ENCODE measurements at regions not wholly inside any gene's neighbourhood (a gene's known extent, or its start where the extent isn't known, plus 50 kb on each side); places are given as distances from the start of the nearest gene placed in this dataset.

DNA sequence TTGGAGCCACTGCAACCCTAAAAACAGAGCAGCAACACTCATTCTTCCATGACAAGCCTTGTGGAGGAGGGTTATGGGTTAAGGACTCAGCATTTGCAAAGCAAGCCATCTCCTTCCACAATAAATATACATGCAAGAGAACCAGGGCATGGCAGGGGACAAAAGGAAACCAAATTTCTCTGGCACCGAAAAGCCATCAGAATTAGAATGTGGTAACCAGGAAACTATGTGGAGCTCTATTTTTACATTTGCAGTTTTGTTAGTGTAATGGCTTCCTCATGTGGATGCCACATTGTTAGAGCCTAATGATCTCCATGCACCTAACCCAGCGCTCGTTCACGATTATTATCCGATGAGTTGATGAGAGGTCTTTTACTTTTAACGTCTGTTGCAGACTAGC lies 91.7 kb downstream of the NAV1 start:
- TF ChIP-seq, protein P1, sequence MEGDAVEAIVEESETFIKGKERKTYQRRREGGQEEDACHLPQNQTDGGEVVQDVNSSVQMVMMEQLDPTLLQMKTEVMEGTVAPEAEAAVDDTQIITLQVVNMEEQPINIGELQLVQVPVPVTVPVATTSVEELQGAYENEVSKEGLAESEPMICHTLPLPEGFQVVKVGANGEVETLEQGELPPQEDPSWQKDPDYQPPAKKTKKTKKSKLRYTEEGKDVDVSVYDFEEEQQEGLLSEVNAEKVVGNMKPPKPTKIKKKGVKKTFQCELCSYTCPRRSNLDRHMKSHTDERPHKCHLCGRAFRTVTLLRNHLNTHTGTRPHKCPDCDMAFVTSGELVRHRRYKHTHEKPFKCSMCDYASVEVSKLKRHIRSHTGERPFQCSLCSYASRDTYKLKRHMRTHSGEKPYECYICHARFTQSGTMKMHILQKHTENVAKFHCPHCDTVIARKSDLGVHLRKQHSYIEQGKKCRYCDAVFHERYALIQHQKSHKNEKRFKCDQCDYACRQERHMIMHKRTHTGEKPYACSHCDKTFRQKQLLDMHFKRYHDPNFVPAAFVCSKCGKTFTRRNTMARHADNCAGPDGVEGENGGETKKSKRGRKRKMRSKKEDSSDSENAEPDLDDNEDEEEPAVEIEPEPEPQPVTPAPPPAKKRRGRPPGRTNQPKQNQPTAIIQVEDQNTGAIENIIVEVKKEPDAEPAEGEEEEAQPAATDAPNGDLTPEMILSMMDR (IDR thresholded peaks at IDR 0.05): no peak
- TF ChIP-seq YY1 (IDR thresholded peaks at IDR 0.05; ENCODE audit: low read depth): no peak
- TF ChIP-seq, protein P2, sequence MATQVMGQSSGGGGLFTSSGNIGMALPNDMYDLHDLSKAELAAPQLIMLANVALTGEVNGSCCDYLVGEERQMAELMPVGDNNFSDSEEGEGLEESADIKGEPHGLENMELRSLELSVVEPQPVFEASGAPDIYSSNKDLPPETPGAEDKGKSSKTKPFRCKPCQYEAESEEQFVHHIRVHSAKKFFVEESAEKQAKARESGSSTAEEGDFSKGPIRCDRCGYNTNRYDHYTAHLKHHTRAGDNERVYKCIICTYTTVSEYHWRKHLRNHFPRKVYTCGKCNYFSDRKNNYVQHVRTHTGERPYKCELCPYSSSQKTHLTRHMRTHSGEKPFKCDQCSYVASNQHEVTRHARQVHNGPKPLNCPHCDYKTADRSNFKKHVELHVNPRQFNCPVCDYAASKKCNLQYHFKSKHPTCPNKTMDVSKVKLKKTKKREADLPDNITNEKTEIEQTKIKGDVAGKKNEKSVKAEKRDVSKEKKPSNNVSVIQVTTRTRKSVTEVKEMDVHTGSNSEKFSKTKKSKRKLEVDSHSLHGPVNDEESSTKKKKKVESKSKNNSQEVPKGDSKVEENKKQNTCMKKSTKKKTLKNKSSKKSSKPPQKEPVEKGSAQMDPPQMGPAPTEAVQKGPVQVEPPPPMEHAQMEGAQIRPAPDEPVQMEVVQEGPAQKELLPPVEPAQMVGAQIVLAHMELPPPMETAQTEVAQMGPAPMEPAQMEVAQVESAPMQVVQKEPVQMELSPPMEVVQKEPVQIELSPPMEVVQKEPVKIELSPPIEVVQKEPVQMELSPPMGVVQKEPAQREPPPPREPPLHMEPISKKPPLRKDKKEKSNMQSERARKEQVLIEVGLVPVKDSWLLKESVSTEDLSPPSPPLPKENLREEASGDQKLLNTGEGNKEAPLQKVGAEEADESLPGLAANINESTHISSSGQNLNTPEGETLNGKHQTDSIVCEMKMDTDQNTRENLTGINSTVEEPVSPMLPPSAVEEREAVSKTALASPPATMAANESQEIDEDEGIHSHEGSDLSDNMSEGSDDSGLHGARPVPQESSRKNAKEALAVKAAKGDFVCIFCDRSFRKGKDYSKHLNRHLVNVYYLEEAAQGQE (IDR thresholded peaks at IDR 0.05; ENCODE audit: low read depth, low read length): no peak
- no peak for TF ChIP-seq POLR2AphosphoS5 (IDR thresholded peaks at IDR 0.05; ENCODE audit: low read depth, low read length)
- TF ChIP-seq, protein P3, sequence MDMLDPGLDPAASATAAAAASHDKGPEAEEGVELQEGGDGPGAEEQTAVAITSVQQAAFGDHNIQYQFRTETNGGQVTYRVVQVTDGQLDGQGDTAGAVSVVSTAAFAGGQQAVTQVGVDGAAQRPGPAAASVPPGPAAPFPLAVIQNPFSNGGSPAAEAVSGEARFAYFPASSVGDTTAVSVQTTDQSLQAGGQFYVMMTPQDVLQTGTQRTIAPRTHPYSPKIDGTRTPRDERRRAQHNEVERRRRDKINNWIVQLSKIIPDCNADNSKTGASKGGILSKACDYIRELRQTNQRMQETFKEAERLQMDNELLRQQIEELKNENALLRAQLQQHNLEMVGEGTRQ (IDR thresholded peaks at IDR 0.05; ENCODE audit: borderline replicate concordance, low read depth, low read length): no peak
- no peak for TF ChIP-seq RFX5 (IDR thresholded peaks at IDR 0.05; ENCODE audit: low read length)
- TF ChIP-seq NFIC (IDR thresholded peaks at IDR 0.05; ENCODE audit: borderline replicate concordance): no peak
- no peak for TF ChIP-seq SIN3A (IDR thresholded peaks at IDR 0.05; ENCODE audit: borderline replicate concordance, low read depth, low read length)
- no peak for TF ChIP-seq EP300 (IDR thresholded peaks at IDR 0.05; ENCODE audit: borderline replicate concordance in 1 of 2, low read depth in 1 of 2, low read length in 1 of 2)
- no peak for TF ChIP-seq TEAD4 (IDR thresholded peaks at IDR 0.05; ENCODE audit: borderline replicate concordance, insufficient read depth)
- no peak for TF ChIP-seq RAD21 (IDR thresholded peaks at IDR 0.05; ENCODE audit: low read length)
- TF ChIP-seq, protein P4, sequence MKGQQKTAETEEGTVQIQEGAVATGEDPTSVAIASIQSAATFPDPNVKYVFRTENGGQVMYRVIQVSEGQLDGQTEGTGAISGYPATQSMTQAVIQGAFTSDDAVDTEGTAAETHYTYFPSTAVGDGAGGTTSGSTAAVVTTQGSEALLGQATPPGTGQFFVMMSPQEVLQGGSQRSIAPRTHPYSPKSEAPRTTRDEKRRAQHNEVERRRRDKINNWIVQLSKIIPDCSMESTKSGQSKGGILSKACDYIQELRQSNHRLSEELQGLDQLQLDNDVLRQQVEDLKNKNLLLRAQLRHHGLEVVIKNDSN (IDR thresholded peaks at IDR 0.05; ENCODE audit: borderline replicate concordance, low read depth): no peak
- TF ChIP-seq, protein P5, sequence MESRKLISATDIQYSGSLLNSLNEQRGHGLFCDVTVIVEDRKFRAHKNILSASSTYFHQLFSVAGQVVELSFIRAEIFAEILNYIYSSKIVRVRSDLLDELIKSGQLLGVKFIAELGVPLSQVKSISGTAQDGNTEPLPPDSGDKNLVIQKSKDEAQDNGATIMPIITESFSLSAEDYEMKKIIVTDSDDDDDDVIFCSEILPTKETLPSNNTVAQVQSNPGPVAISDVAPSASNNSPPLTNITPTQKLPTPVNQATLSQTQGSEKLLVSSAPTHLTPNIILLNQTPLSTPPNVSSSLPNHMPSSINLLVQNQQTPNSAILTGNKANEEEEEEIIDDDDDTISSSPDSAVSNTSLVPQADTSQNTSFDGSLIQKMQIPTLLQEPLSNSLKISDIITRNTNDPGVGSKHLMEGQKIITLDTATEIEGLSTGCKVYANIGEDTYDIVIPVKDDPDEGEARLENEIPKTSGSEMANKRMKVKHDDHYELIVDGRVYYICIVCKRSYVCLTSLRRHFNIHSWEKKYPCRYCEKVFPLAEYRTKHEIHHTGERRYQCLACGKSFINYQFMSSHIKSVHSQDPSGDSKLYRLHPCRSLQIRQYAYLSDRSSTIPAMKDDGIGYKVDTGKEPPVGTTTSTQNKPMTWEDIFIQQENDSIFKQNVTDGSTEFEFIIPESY (IDR thresholded peaks at IDR 0.05; ENCODE audit: borderline replicate concordance, low read depth): no peak
- no peak for TF ChIP-seq NRF1 (IDR thresholded peaks at IDR 0.05; ENCODE audit: low read depth, low read length)
